ENCODE measurements at regions not wholly inside any gene's neighbourhood (a gene's known extent, or its start where the extent isn't known, plus 50 kb on each side); places are given as distances from the start of the nearest gene placed in this dataset.

DNA sequence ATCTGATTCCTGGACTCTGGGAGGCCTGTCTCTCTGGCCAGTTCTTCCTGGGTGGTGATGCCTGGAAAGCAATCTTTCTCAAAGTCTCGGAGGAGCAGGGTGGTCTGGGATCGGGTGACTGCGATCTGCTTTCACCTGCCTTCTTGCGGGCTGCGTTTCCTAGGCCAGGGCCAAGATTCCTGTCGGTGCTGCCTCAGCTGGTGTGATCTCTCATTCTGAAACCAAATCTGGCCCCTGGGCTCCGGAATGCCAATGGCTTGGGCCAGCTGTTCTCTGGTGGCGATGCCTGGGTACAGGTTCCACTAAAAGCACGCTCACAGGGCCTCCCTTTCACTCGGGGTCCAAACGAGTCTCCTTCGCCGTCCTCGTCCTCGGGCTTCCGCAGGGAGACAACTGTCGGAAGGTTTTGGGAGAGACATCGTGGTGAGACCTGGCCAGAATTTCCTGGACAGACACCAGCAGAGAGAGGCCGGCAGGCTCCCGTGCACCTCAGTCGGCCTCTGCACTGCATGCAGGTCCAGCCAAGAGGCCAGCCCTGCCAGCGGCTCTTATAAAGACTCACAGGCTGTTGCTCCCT, 187.1 kb downstream of the ALG10 start:
- H3K27ac Mint-ChIP-seq (ENCODE audit: unreplicated experiment): no peak overlapping the region
- peaks cover 14% of the 10 kb centered on the region for H3K9me3 Mint-ChIP-seq (ENCODE audit: low read depth, unreplicated experiment)
- CTCF ChIA-PET: no interaction called here
- TF ChIP-seq, protein P1, sequence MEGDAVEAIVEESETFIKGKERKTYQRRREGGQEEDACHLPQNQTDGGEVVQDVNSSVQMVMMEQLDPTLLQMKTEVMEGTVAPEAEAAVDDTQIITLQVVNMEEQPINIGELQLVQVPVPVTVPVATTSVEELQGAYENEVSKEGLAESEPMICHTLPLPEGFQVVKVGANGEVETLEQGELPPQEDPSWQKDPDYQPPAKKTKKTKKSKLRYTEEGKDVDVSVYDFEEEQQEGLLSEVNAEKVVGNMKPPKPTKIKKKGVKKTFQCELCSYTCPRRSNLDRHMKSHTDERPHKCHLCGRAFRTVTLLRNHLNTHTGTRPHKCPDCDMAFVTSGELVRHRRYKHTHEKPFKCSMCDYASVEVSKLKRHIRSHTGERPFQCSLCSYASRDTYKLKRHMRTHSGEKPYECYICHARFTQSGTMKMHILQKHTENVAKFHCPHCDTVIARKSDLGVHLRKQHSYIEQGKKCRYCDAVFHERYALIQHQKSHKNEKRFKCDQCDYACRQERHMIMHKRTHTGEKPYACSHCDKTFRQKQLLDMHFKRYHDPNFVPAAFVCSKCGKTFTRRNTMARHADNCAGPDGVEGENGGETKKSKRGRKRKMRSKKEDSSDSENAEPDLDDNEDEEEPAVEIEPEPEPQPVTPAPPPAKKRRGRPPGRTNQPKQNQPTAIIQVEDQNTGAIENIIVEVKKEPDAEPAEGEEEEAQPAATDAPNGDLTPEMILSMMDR (IDR thresholded peaks at IDR 0.05; ENCODE audit: unreplicated experiment): no peak
- intact Hi-C loops (cut with micrococcal nuclease; ENCODE audit: unreplicated experiment): no loop called here
- no peaks in the 10 kb centered on the region for H3K4me1 Mint-ChIP-seq (ENCODE audit: low read depth, unreplicated experiment)
- H3K36me3 Mint-ChIP-seq (ENCODE audit: insufficient read depth, unreplicated experiment): no peaks in the 10 kb centered on the region
- no peak overlapping the region for H3K4me3 Mint-ChIP-seq (ENCODE audit: low read depth, unreplicated experiment)
- BruUV-seq (replicated peaks): no TSS peak
- no peaks in the 10 kb centered on the region for H3K27me3 Mint-ChIP-seq (ENCODE audit: unreplicated experiment)
- DNase-seq: no peak

DNA sequence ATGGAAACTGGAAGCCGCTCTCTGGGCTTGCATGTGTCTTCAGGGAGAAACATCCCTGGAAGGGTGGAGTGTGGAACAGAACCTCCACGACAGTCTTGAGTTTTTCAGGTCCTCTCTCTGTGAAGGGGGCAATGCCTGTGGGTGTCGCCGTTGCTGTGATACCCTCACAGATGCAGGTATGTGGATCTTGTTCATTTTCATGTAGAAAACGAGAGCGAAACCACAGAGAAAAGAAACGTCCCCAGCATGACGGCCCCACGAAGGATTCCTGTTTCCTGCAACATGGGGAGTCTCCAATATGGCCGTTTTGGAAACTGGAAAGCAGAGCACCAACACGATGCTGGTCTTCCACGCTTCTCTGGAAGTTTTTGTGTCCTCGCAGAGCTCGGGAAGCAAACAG, 187.9 kb downstream of the ALG10 start:
- Mint-ChIP-seq H3K9me3 (ENCODE audit: low read depth, unreplicated experiment) (peaks cover 10% of the 10 kb centered on the region), H3K27ac (ENCODE audit: unreplicated experiment) (no peak overlapping the region), H3K4me1 (ENCODE audit: low read depth, unreplicated experiment) (no peaks in the 10 kb centered on the region), H3K27me3 (ENCODE audit: unreplicated experiment) (no peaks in the 10 kb centered on the region), H3K36me3 (ENCODE audit: insufficient read depth, unreplicated experiment) (no peaks in the 10 kb centered on the region), H3K4me3 (ENCODE audit: low read depth, unreplicated experiment) (no peak overlapping the region)
- TF ChIP-seq, protein P1 (IDR thresholded peaks at IDR 0.05; ENCODE audit: unreplicated experiment): no peak
- intact Hi-C loops (cut with micrococcal nuclease; ENCODE audit: unreplicated experiment): no loop called here
- BruUV-seq (replicated peaks): no TSS peak
- DNase-seq: no peak
- CTCF ChIA-PET: no interaction called here

DNA sequence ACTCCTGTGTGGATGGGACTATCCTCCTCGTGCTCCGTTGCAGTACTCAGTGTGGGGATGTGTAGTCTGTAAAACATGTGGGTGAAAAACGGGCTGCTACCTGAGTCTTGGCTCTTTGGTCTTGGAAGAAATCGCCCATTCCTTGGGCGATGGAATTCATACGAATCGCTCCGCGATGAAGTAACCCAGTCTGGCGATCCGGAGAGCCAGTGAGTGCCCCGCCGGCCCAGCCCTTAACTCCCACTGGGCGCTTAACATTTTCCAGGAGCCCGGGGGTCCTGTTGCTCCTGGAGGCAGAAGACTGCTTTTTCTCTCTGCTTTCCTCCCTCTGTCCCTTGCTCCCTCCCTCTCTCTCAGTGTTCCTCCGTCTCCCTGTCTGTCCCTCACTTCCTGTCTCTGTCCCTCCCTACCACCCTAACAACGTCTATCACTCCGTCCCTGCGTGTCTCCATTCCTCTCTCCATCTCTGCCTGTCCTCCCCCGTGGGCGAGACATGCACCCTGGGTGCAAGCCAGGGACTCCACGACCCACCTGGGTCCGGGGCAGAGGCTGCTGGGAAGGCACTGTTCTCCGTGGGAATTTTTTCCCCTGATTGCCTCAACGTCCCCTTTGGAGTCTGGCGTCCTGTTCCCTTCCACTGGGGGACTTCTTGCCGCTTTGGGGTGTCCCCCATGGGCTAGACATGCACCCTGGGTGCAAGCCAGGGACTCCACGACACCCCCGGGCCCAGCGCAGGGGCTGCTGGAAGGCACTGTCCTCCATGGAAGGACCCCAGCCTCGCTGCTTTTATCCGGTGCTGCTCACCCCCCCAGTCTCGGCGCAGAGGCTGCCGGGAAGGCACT, 188.6 kb downstream of the ALG10 start:
- TF ChIP-seq, protein P1 (IDR thresholded peaks at IDR 0.05; ENCODE audit: unreplicated experiment): no peak
- Mint-ChIP-seq H3K4me3 (ENCODE audit: low read depth, unreplicated experiment) (no peak overlapping the region), H3K4me1 (ENCODE audit: low read depth, unreplicated experiment) (no peaks in the 10 kb centered on the region), H3K36me3 (ENCODE audit: insufficient read depth, unreplicated experiment) (no peaks in the 10 kb centered on the region), H3K27ac (ENCODE audit: unreplicated experiment) (no peak overlapping the region), H3K9me3 (ENCODE audit: low read depth, unreplicated experiment) (peaks cover 10% of the 10 kb centered on the region), H3K27me3 (ENCODE audit: unreplicated experiment) (no peaks in the 10 kb centered on the region)
- CTCF ChIA-PET: no interaction called here
- BruUV-seq (replicated peaks): no TSS peak
- DNase-seq: no peak
- intact Hi-C loops (cut with micrococcal nuclease; ENCODE audit: unreplicated experiment): no loop called here

DNA sequence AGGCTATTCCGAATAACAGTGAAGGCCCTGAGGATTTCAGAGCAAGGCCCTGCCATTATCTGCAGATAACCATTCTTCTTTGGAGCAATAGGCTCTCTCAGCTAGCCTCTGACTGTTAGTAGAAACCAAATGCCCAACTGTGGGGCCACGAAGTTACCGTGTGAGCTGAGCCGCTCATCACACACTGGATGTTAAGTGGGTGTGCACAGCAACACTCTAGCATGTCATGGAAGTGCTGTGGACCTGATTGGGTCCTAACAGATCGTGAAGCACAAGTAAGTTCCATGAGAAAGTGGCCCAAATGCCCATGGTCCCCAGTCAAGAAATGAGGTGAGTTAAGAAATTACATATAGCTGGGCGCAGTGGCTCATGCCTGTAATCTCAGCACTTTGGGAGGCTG, 190.4 kb downstream of the ALG10 start:
- TF ChIP-seq, protein P1 (IDR thresholded peaks at IDR 0.05; ENCODE audit: unreplicated experiment): no peak
- BruUV-seq (replicated peaks): no TSS peak
- Mint-ChIP-seq H3K9me3 (ENCODE audit: low read depth, unreplicated experiment) (peaks cover 5% of the 10 kb centered on the region), H3K36me3 (ENCODE audit: insufficient read depth, unreplicated experiment) (no peaks in the 10 kb centered on the region), H3K4me3 (ENCODE audit: low read depth, unreplicated experiment) (no peak overlapping the region), H3K27ac (ENCODE audit: unreplicated experiment) (no peak overlapping the region), H3K4me1 (ENCODE audit: low read depth, unreplicated experiment) (no peaks in the 10 kb centered on the region), H3K27me3 (ENCODE audit: unreplicated experiment) (no peaks in the 10 kb centered on the region)
- CTCF ChIA-PET: no interaction called here
- DNase-seq: no peak
- intact Hi-C loops (cut with micrococcal nuclease; ENCODE audit: unreplicated experiment): no loop called here

Measured in Calu3 (cell line).